ENCODE measurements at regions not wholly inside any gene's neighbourhood (a gene's known extent, or its start where the extent isn't known, plus 50 kb on each side); places are given as distances from the start of the nearest gene placed in this dataset.

- FAIRE-seq (no peak), ATAC-seq (no peak), DNase-seq (ENCODE audit: low read depth, low spot score) (no peak)
- SMC1A ChIA-PET (ENCODE audit: uncharacterized antibody, unreplicated experiment): interaction anchor here (0.9 kb wide), 1 partner anchor 15 kb away, joined by 3 read pairs; no protein-coding TSS in a partner anchor
- Histone ChIP-seq H3K4me1 (ENCODE audit: control insufficient read depth, insufficient read depth, low read length) (no peaks in the 10 kb centered on the region), H3K4me3 (no peak overlapping the region), H3K79me2 (ENCODE audit: control insufficient read depth, insufficient read depth, low read length) (no peaks in the 10 kb centered on the region), H4K20me1 (ENCODE audit: control insufficient read depth, insufficient read depth) (no peaks in the 10 kb centered on the region), H3K9me3 (replicated peaks; ENCODE audit: control insufficient read depth, insufficient read depth, low read length) (no peaks in the 10 kb centered on the region), H3K9ac (ENCODE audit: control insufficient read depth, insufficient read depth, low read length) (no peak overlapping the region), H3K27me3 (replicated peaks in 1 of 2; ENCODE audit: control insufficient read depth in 2 of 2, insufficient read depth in 2 of 2, low read length in 1 of 2) (no peaks in the 10 kb centered on the region; a peak in 1 of 4 replicates), H3K4me2 (ENCODE audit: control insufficient read depth, insufficient read depth) (no peak overlapping the region), H2AFZ (ENCODE audit: control insufficient read depth, low read depth, low read length) (no peak overlapping the region), H3K36me3 (ENCODE audit: control insufficient read depth in 2 of 2, insufficient read depth in 2 of 2, low read length in 1 of 2) (no peaks in the 10 kb centered on the region), H3K27ac (ENCODE audit: control insufficient read depth, insufficient read depth) (no peak overlapping the region)
- intact Hi-C loops (cut with micrococcal nuclease; ENCODE audit: unreplicated experiment): no loop called here
- in situ Hi-C loops (cut with MboI): no loop called here
- RAD21 ChIA-PET (ENCODE audit: unreplicated experiment): no interaction called here
- CTCF ChIA-PET: no interaction called here
- no peak for TF ChIP-seq ZNF274 (IDR thresholded peaks at IDR 0.05; ENCODE audit: insufficient read depth, insufficient read length)
- TF ChIP-seq CBX3 (IDR thresholded peaks at IDR 0.05; ENCODE audit: borderline replicate concordance, low read depth): no peak
- TF ChIP-seq STAT3 (IDR thresholded peaks at IDR 0.05; ENCODE audit: low read depth, low read length): no peak
- TF ChIP-seq ZNF687 (IDR thresholded peaks at IDR 0.05): no peak
- no peak for TF ChIP-seq ATF2 (IDR thresholded peaks at IDR 0.05; ENCODE audit: low read length)
- no peak for TF ChIP-seq ATF7 (IDR thresholded peaks at IDR 0.05; ENCODE audit: low read depth)
- no peak for TF ChIP-seq SKIL (IDR thresholded peaks at IDR 0.05; ENCODE audit: low read depth, poor library complexity, severe bottlenecking)
- TF ChIP-seq EGR1 (IDR thresholded peaks at IDR 0.05; ENCODE audit: borderline replicate concordance in 1 of 2, low read depth in 2 of 2, low read length in 2 of 2): no peak
- TF ChIP-seq HDGF (IDR thresholded peaks at IDR 0.05): no peak
- TF ChIP-seq SPI1 (IDR thresholded peaks at IDR 0.05; ENCODE audit: borderline replicate concordance, insufficient read depth, low read depth, low read length): no peak
- TF ChIP-seq BRCA1 (IDR thresholded peaks at IDR 0.05; ENCODE audit: low read depth, low read length): no peak
- no peak for TF ChIP-seq RFX5 (IDR thresholded peaks at IDR 0.05; ENCODE audit: low read depth, low read length)
- TF ChIP-seq ZBTB11 (CRISPR knock-in tag; IDR thresholded peaks at IDR 0.05): no peak
- no peak for TF ChIP-seq ZZZ3 (IDR thresholded peaks at IDR 0.05; ENCODE audit: control insufficient read depth, insufficient read length, low read depth)
- TF ChIP-seq IKZF1 (conservative IDR thresholded peaks at IDR 0.05): no peak
- BruUV-seq (replicated peaks): no TSS peak
- POLR2A ChIA-PET: no interaction called here
These were observed 218.8 kb downstream of the MAGEB17 start for GRCh38 chrX:16386126-16386525.

All from GM12878 (cell line).